CD8-positive, alpha-beta memory T cell (primary cell): ENCODE measurements at regions not wholly inside any gene's neighbourhood (a gene's known extent, or its start where the extent isn't known, plus 50 kb on each side); places are given as distances from the start of the nearest gene placed in this dataset.
"Not testable (repeated sequence)": the region's sequence is repeated elsewhere in the genome, so short reads cannot be mapped to it uniquely, and the experiment has no call there.

Experiments used
- CTCF ChIA-PET: fragments of 350-600 bp; sonication (Branson Sonifier 250); formaldehyde crosslinking; loops from one replicate; lab custom pipeline; 2021; ENCODE audit warnings: antibody characterized with exemption; lab: Charles Lee
- POLR2A ChIA-PET: fragments of 350-600 bp; sonication (Branson Sonifier 250); formaldehyde crosslinking; loops from one replicate; lab custom pipeline; 2021; ENCODE audit warnings: antibody characterized with exemption; lab: Charles Lee
- DNase-seq, 5 donors: peaks; one replicate each; pipeline versions ENCODE4 v3.0.0 to v3.0.0-alpha.2; 2020 to 2022; ENCODE audit warnings: mixed read lengths in 1 of 5
- H3K27ac ChIP-seq: one replicate; pipeline ENCODE4 v1.7.0; 2013; ENCODE audit warnings: low read depth, mild to moderate bottlenecking, low read length, moderate library complexity
- H3K27me3 ChIP-seq: 2 replicates; pipeline ENCODE4 v1.7.0; 2013; ENCODE audit warnings: low read length, mild to moderate bottlenecking; ENCODE audit not compliant: insufficient read depth, poor library complexity, severe bottlenecking
- H3K36me3 ChIP-seq: 2 replicates; pipeline ENCODE4 v1.7.0; 2013; ENCODE audit warnings: mild to moderate bottlenecking, low read length, moderate library complexity; ENCODE audit not compliant: insufficient read depth
- H3K4me1 ChIP-seq: 2 replicates; pipeline ENCODE4 v1.7.0; 2013; ENCODE audit warnings: mild to moderate bottlenecking, low read length, moderate library complexity; ENCODE audit not compliant: insufficient read depth
- H3K4me3 ChIP-seq: 2 replicates; pipeline ENCODE4 v1.7.0; 2013; ENCODE audit warnings: mild to moderate bottlenecking, low read length
- H3K9me3 ChIP-seq: 2 replicates; pipeline ENCODE4 v1.7.0; 2013; ENCODE audit warnings: mild to moderate bottlenecking, low read length
- H3K27ac Mint-ChIP-seq, 8 donors: one replicate each; pipeline ENCODE4 v1.8.0; 2020 to 2021; ENCODE audit warnings: mixed read lengths in 8 of 8, mild to moderate bottlenecking in 6 of 8, inconsistent platforms in 3 of 8, moderate library complexity in 3 of 8
- H3K27me3 Mint-ChIP-seq, 2 donors: one replicate each; pipeline ENCODE4 v1.8.0; 2020 to 2021; ENCODE audit warnings: mixed read lengths in 2 of 2, mild to moderate bottlenecking in 1 of 2, moderate library complexity in 1 of 2
- H3K36me3 Mint-ChIP-seq, 3 donors: one replicate each; pipeline ENCODE4 v1.8.0; 2020 to 2021; ENCODE audit warnings: mixed read lengths in 3 of 3, inconsistent platforms in 1 of 3, mild to moderate bottlenecking in 1 of 3
- H3K4me1 Mint-ChIP-seq, 3 donors: one replicate each; pipeline ENCODE4 v1.8.0; 2020 to 2021; ENCODE audit warnings: mixed read lengths in 3 of 3, inconsistent platforms in 1 of 3, mild to moderate bottlenecking in 1 of 3
- H3K4me3 Mint-ChIP-seq, 7 donors: one replicate each; pipeline ENCODE4 v1.8.0; 2020 to 2021; ENCODE audit warnings: mixed read lengths in 7 of 7, mild to moderate bottlenecking in 6 of 7, moderate library complexity in 4 of 7, inconsistent platforms in 2 of 7
- H3K9me3 Mint-ChIP-seq, 5 donors: one replicate each; pipeline ENCODE4 v1.8.0; 2020 to 2022; ENCODE audit warnings: mixed read lengths in 5 of 5, mild to moderate bottlenecking in 3 of 5, moderate library complexity in 2 of 5, inconsistent platforms in 1 of 5

DNA sequence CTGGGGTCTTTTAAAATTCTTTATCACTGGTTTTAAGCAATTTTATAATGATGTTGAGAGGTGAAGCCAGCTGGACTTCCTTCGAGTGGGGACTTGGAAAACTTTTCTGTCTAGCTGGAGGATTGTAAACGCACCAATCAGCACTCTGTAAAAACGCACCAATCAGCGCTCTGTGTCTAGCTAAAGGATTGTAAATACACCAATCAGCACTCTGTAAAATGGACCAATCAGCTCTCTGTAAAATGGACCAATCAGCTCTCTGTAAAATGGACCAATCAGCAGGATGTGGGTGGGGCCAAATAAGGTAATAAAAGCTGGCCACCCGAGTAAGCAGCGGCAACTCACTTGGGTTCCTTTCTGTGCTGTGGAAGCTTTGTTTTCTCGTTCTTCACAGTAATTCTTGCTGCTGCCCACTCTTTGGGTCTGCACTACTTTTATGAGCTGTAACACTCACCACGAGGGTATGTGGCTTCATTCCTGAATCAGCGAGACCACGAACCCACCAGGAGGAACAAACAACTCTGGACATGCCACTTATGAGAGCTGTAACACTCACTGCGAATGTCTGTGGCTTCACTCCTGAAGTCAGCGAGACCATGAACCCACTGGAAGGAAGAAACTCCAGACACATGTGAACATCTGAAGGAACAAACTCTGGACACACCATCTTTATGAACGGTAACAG lies 462.6 kb downstream of the GUCY1A2 start:
- H3K27ac Mint-ChIP-seq, H3K4me1 Mint-ChIP-seq, H3K36me3 Mint-ChIP-seq, H3K27ac ChIP-seq, H3K36me3 ChIP-seq, DNase-seq, H3K27me3 Mint-ChIP-seq, H3K4me3 ChIP-seq, POLR2A ChIA-PET, CTCF ChIA-PET, H3K27me3 ChIP-seq, H3K9me3 ChIP-seq, H3K4me3 Mint-ChIP-seq, H3K4me1 ChIP-seq: not testable (repeated sequence)
- H3K9me3 Mint-ChIP-seq = peaks cover 4 to 13% (median 7%) of the 10 kb centered on the region in 5 donors

DNA sequence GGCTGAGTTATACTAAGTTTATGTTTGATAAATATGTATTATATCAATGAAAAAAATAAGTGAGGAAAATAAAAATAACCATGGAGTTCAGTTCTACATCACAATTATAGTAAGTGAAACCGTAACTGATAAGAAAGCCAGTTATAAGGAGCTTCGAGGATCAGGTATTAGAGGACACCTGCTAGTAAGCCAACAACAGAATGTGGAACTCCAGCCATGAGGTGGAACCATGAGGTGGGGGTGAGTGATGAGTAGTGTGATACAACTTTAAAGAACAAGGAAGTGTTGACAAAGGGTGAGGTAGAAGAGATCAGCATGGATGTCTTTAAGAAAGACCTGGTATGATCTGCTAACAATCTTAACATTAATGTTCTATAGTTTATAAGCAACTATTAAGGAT lies 452.9 kb downstream of the GUCY1A2 start:
- Mint-ChIP-seq H3K4me1 (no peaks in the 10 kb centered on the region), H3K27me3 (no peaks in the 10 kb centered on the region), H3K27ac (no peak overlapping the region), H3K9me3 (peaks cover 0 to 12% (median 3%) of the 10 kb centered on the region in 5 donors), H3K4me3 (no peak overlapping the region), H3K36me3 (no peaks in the 10 kb centered on the region)
- H3K4me1 ChIP-seq = no peaks in the 10 kb centered on the region
- H3K36me3 ChIP-seq = no peaks in the 10 kb centered on the region
- ChIA-PET POLR2A (no interaction called here), CTCF (no interaction called here)
- no peak overlapping the region for H3K27ac ChIP-seq
- H3K9me3 ChIP-seq = no peaks in the 10 kb centered on the region
- DNase-seq = no peak
- no peak overlapping the region for H3K4me3 ChIP-seq
- no peaks in the 10 kb centered on the region for H3K27me3 ChIP-seq

DNA sequence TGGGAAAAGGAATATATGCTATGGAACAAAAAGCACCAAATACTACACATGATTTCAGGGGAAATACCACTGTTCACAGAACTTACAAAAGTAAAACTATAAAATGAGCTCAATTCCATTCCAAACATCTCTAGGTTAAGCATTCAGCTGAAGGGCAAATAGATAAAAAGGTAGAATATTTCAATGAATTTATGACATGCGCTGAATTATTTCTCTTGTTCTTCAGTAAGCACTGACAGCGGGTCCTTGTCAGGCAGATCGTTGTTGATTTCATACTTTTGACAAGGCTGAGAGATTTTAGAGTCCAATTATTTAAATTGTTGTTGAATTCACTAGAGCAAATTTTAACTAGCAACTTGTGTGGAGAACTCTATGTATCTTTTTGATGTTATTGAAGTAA lies 449.6 kb downstream of the GUCY1A2 start:
- H3K9me3 ChIP-seq = no peaks in the 10 kb centered on the region
- Mint-ChIP-seq H3K4me1 (no peaks in the 10 kb centered on the region), H3K4me3 (no peak overlapping the region), H3K9me3 (peaks cover 0 to 26% (median 6%) of the 10 kb centered on the region in 5 donors), H3K27ac (no peak overlapping the region), H3K27me3 (no peaks in the 10 kb centered on the region), H3K36me3 (no peaks in the 10 kb centered on the region)
- no peaks in the 10 kb centered on the region for H3K4me1 ChIP-seq
- H3K4me3 ChIP-seq = no peak overlapping the region
- no peak overlapping the region for H3K27ac ChIP-seq
- POLR2A ChIA-PET = no interaction called here
- CTCF ChIA-PET = no interaction called here
- H3K36me3 ChIP-seq = no peaks in the 10 kb centered on the region
- no peaks in the 10 kb centered on the region for H3K27me3 ChIP-seq
- no peak for DNase-seq

DNA sequence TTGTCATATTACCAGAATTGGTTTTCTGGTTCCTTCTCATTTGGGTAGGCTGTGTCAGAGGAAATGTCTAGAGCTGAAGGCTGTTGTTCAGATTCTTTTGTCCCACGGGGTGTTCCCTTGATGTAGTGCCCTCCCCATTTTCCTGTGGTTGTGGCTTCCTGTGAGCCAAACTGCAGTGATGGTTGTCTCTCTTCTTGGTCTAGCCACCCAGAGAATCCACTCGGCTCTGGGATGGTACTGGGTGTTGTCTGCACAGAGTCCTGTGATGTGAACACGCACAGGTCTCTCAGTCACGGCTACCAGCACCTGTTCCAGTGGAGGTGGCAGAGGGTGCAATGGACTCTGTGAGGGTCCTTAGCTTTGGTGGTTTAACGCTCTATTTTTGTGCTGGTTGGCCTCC lies 440.9 kb downstream of the GUCY1A2 start:
- H3K4me3 Mint-ChIP-seq, CTCF ChIA-PET, H3K4me1 Mint-ChIP-seq, H3K9me3 ChIP-seq, H3K4me1 ChIP-seq, H3K36me3 Mint-ChIP-seq, H3K27ac ChIP-seq, H3K27me3 Mint-ChIP-seq, POLR2A ChIA-PET, H3K27ac Mint-ChIP-seq, H3K4me3 ChIP-seq, H3K27me3 ChIP-seq, H3K36me3 ChIP-seq: not testable (repeated sequence)
- peak in 1 of 5 donors; percentile 25 for DNase-seq
- peaks cover 11 to 28% (median 17%) of the 10 kb centered on the region in 5 donors for H3K9me3 Mint-ChIP-seq

DNA sequence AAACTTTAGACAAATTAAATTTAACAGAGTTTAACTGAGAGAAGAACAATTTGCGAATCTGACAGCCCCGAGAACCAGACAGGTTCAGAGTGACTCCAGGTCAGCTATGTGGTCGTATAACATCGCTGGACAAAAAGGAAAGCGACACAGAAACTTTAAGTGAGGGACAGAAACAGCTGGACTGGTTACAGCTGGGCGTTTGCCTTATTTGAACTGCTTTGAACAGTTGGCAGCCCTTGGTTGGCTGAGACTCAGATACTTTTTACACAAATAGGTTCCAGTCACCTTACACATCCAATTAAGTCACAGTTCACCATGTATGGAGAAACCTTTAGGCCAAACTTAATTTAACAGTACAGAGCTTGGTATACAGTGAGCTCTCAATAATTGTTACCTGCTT lies 436.9 kb downstream of the GUCY1A2 start:
- Histone ChIP-seq H3K36me3 (no peaks in the 10 kb centered on the region), H3K27ac (no peak overlapping the region), H3K27me3 (no peaks in the 10 kb centered on the region), H3K4me1 (no peaks in the 10 kb centered on the region), H3K9me3 (no peaks in the 10 kb centered on the region), H3K4me3 (no peak overlapping the region)
- ChIA-PET CTCF (no interaction called here), POLR2A (no interaction called here)
- no peaks in the 10 kb centered on the region for H3K36me3 Mint-ChIP-seq
- no peak for DNase-seq
- no peak overlapping the region for H3K4me3 Mint-ChIP-seq
- no peaks in the 10 kb centered on the region for H3K4me1 Mint-ChIP-seq
- no peak overlapping the region for H3K27ac Mint-ChIP-seq
- H3K27me3 Mint-ChIP-seq = no peaks in the 10 kb centered on the region
- peaks cover 2 to 18% (median 9%) of the 10 kb centered on the region in 5 donors for H3K9me3 Mint-ChIP-seq

DNA sequence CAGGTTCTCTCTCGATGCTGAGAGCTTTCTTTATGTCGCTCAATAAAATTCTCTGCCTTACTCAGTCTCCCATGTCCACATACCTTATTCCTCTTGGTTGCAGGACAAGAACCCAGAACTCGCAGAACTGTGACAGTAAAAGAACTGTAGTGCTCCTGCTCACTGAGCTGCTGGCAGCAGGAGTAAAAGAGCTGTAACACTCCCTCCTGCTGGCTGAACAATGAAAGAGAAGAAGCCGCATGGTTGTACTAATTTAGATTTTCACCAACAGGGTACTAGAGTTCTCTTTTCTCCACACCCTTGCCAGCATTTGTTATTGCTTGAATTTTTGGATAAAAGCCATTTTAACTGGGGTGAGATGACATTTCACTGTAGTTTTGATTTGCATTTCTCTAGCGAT lies 433.2 kb downstream of the GUCY1A2 start:
- Mint-ChIP-seq H3K9me3 (peaks cover 0 to 10% (median 0%) of the 10 kb centered on the region in 5 donors), H3K4me3 (no peak overlapping the region), H3K4me1 (no peaks in the 10 kb centered on the region), H3K27ac (no peak overlapping the region), H3K36me3 (no peaks in the 10 kb centered on the region), H3K27me3 (no peaks in the 10 kb centered on the region)
- no peak overlapping the region for H3K4me3 ChIP-seq
- no peaks in the 10 kb centered on the region for H3K9me3 ChIP-seq
- POLR2A ChIA-PET = no interaction called here
- no peaks in the 10 kb centered on the region for H3K36me3 ChIP-seq
- H3K27ac ChIP-seq = no peak overlapping the region
- no peak for DNase-seq
- H3K27me3 ChIP-seq = no peaks in the 10 kb centered on the region
- H3K4me1 ChIP-seq = no peaks in the 10 kb centered on the region
- CTCF ChIA-PET = no interaction called here

DNA sequence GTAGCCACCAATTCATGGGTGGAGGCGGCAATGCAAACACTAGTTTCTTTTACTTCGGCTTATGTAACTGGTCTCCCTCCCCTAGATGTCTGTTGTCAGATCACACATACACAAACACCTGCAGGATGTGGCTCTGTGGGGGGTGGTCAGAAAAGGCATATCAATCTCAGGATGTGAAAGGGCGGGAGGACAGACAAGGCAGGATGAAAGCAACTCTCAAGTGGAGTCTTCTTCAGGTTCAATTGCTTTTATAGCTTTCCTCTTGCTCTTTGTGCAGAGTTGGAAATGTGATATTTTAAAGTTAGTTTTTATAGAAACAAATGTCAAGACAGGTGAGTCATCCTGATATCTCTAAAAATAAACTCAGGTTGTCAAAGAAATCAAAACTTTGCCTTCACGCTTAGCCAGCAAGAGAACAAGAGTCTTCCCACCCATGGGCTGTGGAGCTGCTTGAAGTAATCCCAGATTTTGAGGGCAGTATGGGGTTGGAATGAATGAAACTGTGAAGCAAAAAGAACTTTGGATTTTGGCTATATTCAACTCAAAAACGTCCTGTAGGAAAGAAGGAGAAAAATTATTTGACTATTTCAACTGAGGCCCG lies 423.4 kb downstream of the GUCY1A2 start:
- Mint-ChIP-seq H3K36me3 (no peaks in the 10 kb centered on the region), H3K4me1 (no peaks in the 10 kb centered on the region), H3K9me3 (peaks cover 0 to 15% (median 7%) of the 10 kb centered on the region in 5 donors), H3K27me3 (no peaks in the 10 kb centered on the region), H3K27ac (peak overlapping the region in 1 of 8 donors; percentile 70), H3K4me3 (no peak overlapping the region)
- peak in 1 of 5 donors; percentile 1 for DNase-seq
- ChIA-PET POLR2A (no interaction called here), CTCF (no interaction called here)
- Histone ChIP-seq H3K4me1 (no peaks in the 10 kb centered on the region), H3K9me3 (no peaks in the 10 kb centered on the region), H3K27ac (no peak overlapping the region), H3K27me3 (no peaks in the 10 kb centered on the region), H3K36me3 (no peaks in the 10 kb centered on the region), H3K4me3 (no peak overlapping the region)

DNA sequence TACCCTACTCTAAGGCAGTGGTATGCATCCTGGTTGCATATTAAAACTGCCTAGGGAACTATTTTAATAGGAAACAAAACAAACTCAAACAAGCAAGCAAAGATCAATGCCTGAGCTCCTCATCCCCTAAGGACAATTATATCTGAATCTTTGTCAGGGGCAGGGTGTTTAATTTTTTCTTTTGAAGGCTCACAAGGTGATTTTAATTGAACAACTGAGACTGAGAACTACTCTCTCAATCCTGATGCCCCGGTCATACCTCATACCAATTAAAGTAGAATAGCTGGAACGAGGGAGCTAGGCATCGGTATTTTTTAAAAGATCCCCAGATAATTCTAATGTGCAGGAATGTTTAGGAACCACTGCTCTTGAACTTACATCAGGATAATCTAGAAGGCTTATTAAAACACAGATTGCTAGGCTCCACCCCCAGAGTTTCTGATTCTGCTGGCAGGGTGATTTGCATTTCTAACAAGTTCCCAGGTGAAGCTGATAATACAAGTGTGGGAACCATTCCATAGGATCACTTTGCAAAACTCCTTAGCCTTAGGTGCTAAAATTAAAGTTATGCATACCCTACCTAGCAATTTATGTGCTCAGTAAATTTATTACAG lies 416.5 kb downstream of the GUCY1A2 start:
- Mint-ChIP-seq H3K36me3 (no peaks in the 10 kb centered on the region), H3K4me1 (no peaks in the 10 kb centered on the region), H3K4me3 (no peak overlapping the region), H3K9me3 (peaks cover 1 to 17% (median 3%) of the 10 kb centered on the region in 5 donors), H3K27ac (no peak overlapping the region), H3K27me3 (no peaks in the 10 kb centered on the region)
- Histone ChIP-seq H3K36me3 (no peaks in the 10 kb centered on the region), H3K4me3 (no peak overlapping the region), H3K4me1 (no peaks in the 10 kb centered on the region), H3K27ac (no peak overlapping the region), H3K9me3 (no peaks in the 10 kb centered on the region), H3K27me3 (no peaks in the 10 kb centered on the region)
- DNase-seq = no peak
- ChIA-PET POLR2A (no interaction called here), CTCF (no interaction called here)
